ENCODE measurements at regions not wholly inside any gene's neighbourhood (a gene's known extent, or its start where the extent isn't known, plus 50 kb on each side); places are given as distances from the start of the nearest gene placed in this dataset.

GRCh38 chr7:52669031-52669430 lies 366.4 kb upstream of the POM121L12 start:
- no peak for TF ChIP-seq FOXK2 (IDR thresholded peaks at IDR 0.05)
- TF ChIP-seq FOXM1 (IDR thresholded peaks at IDR 0.05; ENCODE audit: borderline replicate concordance): no peak
- TF ChIP-seq BHLHE40 (IDR thresholded peaks at IDR 0.05; ENCODE audit: borderline replicate concordance): no peak
- TF ChIP-seq PKNOX1 (IDR thresholded peaks at IDR 0.05): no peak
- no peak for TF ChIP-seq LEF1 (IDR thresholded peaks at IDR 0.05; ENCODE audit: borderline replicate concordance)
- no peak for TF ChIP-seq HDGF (IDR thresholded peaks at IDR 0.05; ENCODE audit: borderline replicate concordance)
- no peak for TF ChIP-seq CTBP1 (IDR thresholded peaks at IDR 0.05; ENCODE audit: borderline replicate concordance)
- TF ChIP-seq SP1 (IDR thresholded peaks at IDR 0.05): no peak
- TF ChIP-seq TARDBP (IDR thresholded peaks at IDR 0.05): no peak
- TF ChIP-seq NFRKB (IDR thresholded peaks at IDR 0.05): no peak

All from HEK293T (cell line).